A673 (cell line): ENCODE measurements at regions not wholly inside any gene's neighbourhood (a gene's known extent, or its start where the extent isn't known, plus 50 kb on each side); places are given as distances from the start of the nearest gene placed in this dataset.

ENCODE experiments used
- EZH2 ChIP-seq: fragments of 200-600 bp; sonication (generic); IDR thresholded peaks from 2 replicates; pipeline ENCODE4 v1.6.1; 2017; ENCODE audit warnings: borderline replicate concordance, low read depth, mild to moderate bottlenecking, mixed read lengths, antibody characterized with exemption, low read length; ENCODE audit not compliant: poor library complexity, severe bottlenecking
- TF ChIP-seq, protein P1 (sequence below): fragments of 300-800, 200-600 bp; sonication (generic); conservative IDR thresholded peaks from 2 replicates; pipeline ENCODE4 v1.5.1; 2017; ENCODE audit warnings: low read depth, mild to moderate bottlenecking, antibody characterized with exemption, low read length, moderate library complexity, mixed read lengths

DNA sequence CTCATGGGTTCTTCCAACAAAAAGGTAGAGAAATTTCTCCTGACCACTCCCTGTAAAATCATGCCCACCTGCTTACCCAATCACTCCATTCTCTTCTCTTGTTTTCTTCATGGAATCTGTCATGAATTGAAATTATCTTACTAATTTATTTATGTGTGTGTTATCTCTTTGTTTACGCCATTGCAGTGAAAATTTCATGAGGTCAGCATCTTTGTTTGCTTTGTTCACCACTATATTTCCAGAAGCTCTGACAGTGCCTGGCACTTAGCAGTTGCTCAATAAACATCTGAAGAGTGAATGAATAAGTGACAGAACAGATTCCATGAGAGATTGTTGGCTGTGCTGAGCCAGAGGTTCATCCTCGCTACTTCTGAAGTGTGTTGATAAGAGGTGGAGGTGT lies 329.5 kb downstream of the NXPE2 start:
- TF ChIP-seq EZH2 = no peak
- TF ChIP-seq, protein P1, sequence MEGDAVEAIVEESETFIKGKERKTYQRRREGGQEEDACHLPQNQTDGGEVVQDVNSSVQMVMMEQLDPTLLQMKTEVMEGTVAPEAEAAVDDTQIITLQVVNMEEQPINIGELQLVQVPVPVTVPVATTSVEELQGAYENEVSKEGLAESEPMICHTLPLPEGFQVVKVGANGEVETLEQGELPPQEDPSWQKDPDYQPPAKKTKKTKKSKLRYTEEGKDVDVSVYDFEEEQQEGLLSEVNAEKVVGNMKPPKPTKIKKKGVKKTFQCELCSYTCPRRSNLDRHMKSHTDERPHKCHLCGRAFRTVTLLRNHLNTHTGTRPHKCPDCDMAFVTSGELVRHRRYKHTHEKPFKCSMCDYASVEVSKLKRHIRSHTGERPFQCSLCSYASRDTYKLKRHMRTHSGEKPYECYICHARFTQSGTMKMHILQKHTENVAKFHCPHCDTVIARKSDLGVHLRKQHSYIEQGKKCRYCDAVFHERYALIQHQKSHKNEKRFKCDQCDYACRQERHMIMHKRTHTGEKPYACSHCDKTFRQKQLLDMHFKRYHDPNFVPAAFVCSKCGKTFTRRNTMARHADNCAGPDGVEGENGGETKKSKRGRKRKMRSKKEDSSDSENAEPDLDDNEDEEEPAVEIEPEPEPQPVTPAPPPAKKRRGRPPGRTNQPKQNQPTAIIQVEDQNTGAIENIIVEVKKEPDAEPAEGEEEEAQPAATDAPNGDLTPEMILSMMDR = no peak
